LNCaP clone FGC (cell line): ENCODE measurements at regions not wholly inside any gene's neighbourhood (a gene's known extent, or its start where the extent isn't known, plus 50 kb on each side); places are given as distances from the start of the nearest gene placed in this dataset.
"Not testable (repeated sequence)": the region's sequence is repeated elsewhere in the genome, so short reads cannot be mapped to it uniquely, and the experiment has no call there.

Source experiments
- DNase-seq: peaks from one replicate; pipeline ENCODE4 v3.0.0-alpha.2; 2011; ENCODE audit warnings: low read depth
- H3K4me3 ChIP-seq: 2 replicates; pipeline ENCODE4 v1.5.1; 2011; ENCODE audit warnings: mild to moderate bottlenecking, low read depth, low read length, control low read depth
- TF ChIP-seq, protein P1 (sequence below): IDR thresholded peaks from 2 replicates; pipeline ENCODE4 v1.5.1; 2012; ENCODE audit warnings: mild to moderate bottlenecking; ENCODE audit not compliant: control insufficient read depth, insufficient read depth; ENCODE audit errors: extremely low read depth

DNA sequence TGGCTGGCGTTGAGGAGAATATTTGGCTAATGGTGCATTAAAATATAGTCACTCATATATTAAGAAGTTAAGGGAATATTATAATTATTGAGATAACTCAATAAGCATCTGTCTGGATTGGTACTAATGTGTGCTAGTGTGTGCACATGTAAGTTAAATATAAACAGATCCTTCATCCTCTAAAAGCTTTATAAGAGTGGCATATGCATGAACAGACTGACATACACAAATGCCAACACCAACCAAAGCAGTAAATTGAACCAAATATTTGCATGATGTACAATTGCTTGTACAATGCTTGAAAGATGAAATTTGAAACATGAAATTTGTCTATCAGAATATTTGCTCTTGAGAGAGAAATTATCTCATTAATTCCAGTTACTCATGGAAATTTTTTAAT is 344.9 kb downstream of the ADGRL2 start:
- H3K4me3 ChIP-seq, result no peak overlapping the region
- no peak for DNase-seq
- TF ChIP-seq, protein P1, sequence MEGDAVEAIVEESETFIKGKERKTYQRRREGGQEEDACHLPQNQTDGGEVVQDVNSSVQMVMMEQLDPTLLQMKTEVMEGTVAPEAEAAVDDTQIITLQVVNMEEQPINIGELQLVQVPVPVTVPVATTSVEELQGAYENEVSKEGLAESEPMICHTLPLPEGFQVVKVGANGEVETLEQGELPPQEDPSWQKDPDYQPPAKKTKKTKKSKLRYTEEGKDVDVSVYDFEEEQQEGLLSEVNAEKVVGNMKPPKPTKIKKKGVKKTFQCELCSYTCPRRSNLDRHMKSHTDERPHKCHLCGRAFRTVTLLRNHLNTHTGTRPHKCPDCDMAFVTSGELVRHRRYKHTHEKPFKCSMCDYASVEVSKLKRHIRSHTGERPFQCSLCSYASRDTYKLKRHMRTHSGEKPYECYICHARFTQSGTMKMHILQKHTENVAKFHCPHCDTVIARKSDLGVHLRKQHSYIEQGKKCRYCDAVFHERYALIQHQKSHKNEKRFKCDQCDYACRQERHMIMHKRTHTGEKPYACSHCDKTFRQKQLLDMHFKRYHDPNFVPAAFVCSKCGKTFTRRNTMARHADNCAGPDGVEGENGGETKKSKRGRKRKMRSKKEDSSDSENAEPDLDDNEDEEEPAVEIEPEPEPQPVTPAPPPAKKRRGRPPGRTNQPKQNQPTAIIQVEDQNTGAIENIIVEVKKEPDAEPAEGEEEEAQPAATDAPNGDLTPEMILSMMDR, result no peak

DNA sequence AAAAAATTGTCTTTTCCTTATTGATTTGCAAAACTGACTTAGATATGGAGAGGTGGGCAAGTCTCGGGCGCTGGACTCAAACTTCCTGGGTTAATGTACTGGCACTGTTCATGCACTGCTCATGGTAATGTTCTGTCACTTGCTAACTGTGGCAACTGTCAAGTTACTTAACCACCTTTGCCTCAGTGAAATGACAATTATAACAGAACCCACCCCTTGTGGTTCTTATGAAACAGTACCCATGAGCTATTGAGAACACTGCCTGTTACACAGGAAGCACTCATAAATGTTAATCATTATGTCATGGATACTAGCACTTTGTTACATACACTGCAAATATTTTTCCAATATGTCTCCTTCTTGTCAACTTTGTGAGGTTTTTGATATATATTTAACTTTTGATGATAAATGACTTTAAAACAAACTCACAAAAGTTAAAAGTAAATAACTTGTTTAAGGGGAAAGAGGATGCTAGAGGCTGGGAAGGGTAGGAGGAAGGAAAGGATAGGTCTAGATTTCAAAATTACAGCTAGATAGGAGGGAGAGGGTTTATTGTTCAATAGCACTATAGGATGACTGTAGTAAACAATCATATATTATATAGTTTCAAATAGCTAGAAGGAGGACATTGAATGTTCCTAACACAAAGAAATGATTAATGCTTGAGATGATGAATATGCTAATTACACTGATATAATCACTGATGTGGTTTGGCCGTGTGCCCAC is 342.5 kb downstream of the ADGRL2 start:
- H3K4me3 ChIP-seq, result no peak overlapping the region
- TF ChIP-seq, protein P1, result no peak
- no peak for DNase-seq

DNA sequence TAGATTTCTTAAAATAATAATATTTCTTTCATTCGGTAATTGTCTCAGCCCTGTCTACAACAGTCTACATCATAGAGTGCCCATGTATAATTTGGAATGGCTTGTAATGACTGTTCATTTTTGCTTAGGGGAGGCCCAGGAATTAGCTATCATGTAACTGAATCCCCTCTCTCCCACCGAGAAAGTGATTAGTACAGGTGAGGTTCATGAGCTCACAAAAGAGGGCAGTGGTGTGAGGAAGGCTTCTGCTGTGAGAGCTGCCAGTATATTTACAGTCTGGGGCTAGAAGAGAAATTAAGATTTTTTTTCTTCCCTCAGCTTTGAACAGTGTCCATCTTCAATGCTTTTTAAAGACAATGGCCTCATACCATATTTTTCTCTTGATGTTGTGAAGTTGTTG is 340.7 kb downstream of the ADGRL2 start:
- TF ChIP-seq, protein P1, result no peak
- H3K4me3 ChIP-seq, result no peak overlapping the region
- no peak for DNase-seq

DNA sequence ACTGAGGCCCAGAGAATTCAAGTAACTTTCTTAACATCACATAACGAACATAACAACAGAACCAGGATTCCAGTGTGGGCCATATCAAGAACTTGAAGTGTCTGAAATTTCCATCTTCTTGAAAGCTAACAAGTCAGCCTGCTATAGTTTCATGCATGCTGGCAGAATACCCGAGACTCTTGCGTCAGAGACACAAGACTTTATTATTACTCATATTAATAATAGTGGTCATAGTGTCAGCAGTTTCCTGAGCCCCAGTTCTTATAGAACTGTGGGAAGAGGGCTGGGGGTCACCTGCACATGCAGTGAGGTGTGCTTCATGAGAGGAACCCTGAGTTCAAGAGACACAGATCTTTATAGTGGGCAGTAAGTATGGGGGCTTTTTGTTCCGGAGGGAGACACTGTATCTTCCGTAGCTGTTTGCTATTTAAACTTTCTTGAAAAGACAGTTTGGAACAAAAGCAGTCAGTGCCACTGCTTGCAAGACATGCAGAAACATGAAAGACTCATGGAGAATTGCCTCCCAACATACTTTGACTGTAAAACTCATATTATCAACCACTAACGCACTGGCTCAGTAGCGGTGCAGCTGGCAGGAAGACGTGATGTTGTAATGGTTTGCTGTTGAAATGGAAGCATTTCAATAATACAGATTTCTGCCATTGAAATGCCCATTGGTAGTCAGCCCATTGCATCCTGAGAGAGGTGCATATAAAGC is 339.2 kb downstream of the ADGRL2 start:
- TF ChIP-seq, protein P1, result no peak
- DNase-seq, result no peak
- no peak overlapping the region for H3K4me3 ChIP-seq

DNA sequence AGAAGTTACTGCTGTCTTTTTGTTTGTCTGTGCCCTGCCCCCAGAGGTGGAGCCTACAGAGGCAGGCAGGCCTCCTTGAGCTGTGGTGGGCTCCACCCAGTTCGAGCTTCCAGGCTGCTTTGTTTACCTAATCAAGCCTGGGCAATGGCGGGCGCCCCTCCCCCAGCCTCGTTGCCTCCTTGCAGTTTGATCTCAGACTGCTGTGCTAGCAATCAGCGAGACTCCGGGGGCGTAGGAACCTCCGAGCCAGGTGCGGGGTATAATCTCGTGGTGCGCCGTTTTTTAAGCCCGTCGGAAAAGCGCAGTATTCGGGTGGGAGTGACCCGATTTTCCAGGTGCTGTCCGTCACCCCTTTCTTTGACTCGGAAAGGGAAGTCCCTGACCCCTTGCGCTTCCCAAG is 335.6 kb downstream of the ADGRL2 start:
- not testable (repeated sequence) for DNase-seq

DNA sequence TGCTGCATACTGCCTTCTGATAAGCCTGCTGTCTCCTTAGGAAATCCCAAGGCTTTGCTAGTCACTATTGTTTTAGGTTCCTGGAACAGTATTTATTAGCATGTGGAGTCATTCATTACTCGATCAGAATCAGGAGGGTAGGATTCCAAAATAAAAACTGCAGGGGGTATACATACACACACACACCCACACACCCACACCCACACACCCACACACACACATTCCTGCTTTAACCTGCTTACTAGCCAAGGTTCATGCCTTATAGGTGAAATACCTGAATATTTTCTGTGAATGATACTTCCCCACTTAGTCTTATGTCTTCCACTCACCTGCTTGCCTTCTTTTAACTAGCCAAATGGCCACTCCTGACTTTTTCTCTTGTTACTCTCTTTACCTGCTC is 325.1 kb downstream of the ADGRL2 start:
- H3K4me3 ChIP-seq, result no peak overlapping the region
- TF ChIP-seq, protein P1, result no peak
- DNase-seq, result no peak

More for the DNA sequence above, 335.6 kb downstream of the ADGRL2 start:
- H3K4me3 ChIP-seq, result not testable (repeated sequence)

DNA sequence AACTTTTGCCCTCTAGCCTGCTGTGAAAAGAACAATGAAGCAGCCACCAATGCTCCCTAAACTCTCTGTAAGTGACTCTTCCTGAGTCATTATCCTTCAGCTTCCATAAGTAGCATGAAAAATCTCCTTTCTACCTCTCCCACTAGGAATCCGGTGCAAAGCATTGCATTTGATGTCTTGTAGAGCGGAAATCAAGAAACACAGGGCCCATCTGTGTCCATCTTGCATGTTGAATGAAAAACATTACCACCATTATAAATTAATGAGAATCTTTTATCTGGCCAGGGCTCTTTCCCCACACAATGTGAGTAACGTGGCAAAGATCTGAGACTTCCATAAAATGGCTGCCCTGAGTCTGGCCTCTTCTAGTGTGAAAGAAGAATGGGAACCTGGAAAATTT is 324.4 kb downstream of the ADGRL2 start:
- TF ChIP-seq, protein P1, result no peak
- no peak overlapping the region for H3K4me3 ChIP-seq
- DNase-seq, result no peak
